ENCODE measurements at regions not wholly inside any gene's neighbourhood (a gene's known extent, or its start where the extent isn't known, plus 50 kb on each side); places are given as distances from the start of the nearest gene placed in this dataset.
A peak's percentile ranks its signal among the peaks of the same experiment; 100 is the strongest.
"Not testable (repeated sequence)": the region's sequence is repeated elsewhere in the genome, so short reads cannot be mapped to it uniquely, and the experiment has no call there.

GRCh38 chr12:34218193-34219045, 196.1 kb downstream of the ALG10 start:
- Mint-ChIP-seq H3K27me3 (ENCODE audit: low read depth) (peaks cover 22% of the 10 kb centered on the region), H3K9me3 (no peaks in the 10 kb centered on the region), H3K4me3 (peak overlapping the region; percentile 89 to 92), H3K4me1 (ENCODE audit: low read depth) (no peaks in the 10 kb centered on the region), H3K36me3 (ENCODE audit: insufficient read depth in 2 of 2) (peaks cover 0 to 2% of the 10 kb centered on the region in 2 donors), H3K27ac (peak overlapping the region; percentile 92)
- ATAC-seq (replicated peaks in 1 of 2) (peak; percentile 73 to 76), DNase-seq (peak; percentile 66 to 73)

- peak overlapping the region; percentile 89 to 92 for H3K4me3 Mint-ChIP-seq
- peaks cover 22% of the 10 kb centered on the region for H3K27me3 Mint-ChIP-seq (ENCODE audit: low read depth)
- H3K9me3 Mint-ChIP-seq, result no peaks in the 10 kb centered on the region
- H3K36me3 Mint-ChIP-seq (ENCODE audit: insufficient read depth in 2 of 2), result peaks cover 0 to 2% of the 10 kb centered on the region in 2 donors
- H3K27ac Mint-ChIP-seq, result no peak overlapping the region
- no peaks in the 10 kb centered on the region for H3K4me1 Mint-ChIP-seq (ENCODE audit: low read depth)
- peak; percentile 52 to 54 for ATAC-seq (replicated peaks in 1 of 2)
- peak in 1 of 2 donors; percentile 19 for DNase-seq
Measured at GRCh38 chr12:34219046-34219770, 196.9 kb downstream of the ALG10 start.

DNA sequence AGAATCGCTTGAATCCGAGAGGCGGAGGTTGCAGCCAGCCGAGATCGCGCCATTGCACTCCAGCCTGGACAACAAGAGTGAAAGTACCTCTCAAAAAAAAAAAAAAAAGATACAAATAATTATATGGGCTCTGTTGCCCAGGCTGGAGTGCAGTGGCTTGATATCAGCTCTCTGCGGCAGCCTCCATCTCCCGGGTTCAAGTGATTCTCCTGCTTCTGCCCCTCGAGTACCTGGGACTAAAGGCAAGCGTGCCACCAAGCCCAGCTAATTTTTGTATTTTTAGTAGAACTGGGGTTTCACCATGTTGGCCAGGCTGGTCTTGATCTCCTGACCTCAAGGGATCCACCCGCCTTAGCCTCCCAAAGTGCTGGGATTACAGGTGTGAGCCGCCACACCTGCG, 197.8 kb downstream of the ALG10 start:
- not testable (repeated sequence) for ATAC-seq (replicated peaks in 1 of 2); H3K36me3 Mint-ChIP-seq (ENCODE audit: insufficient read depth in 2 of 2); H3K4me1 Mint-ChIP-seq (ENCODE audit: low read depth); DNase-seq; H3K4me3 Mint-ChIP-seq; H3K27ac Mint-ChIP-seq; H3K9me3 Mint-ChIP-seq
- peaks cover 22% of the 10 kb centered on the region for H3K27me3 Mint-ChIP-seq (ENCODE audit: low read depth)

GRCh38 chr12:34223640-34224039, 201.3 kb downstream of the ALG10 start:
- H3K27ac Mint-ChIP-seq, result no peak overlapping the region
- DNase-seq, result no peak
- ATAC-seq (replicated peaks in 1 of 2), result no peak
- H3K4me3 Mint-ChIP-seq, result no peak overlapping the region
- no peaks in the 10 kb centered on the region for H3K4me1 Mint-ChIP-seq (ENCODE audit: low read depth)
- peaks cover 22% of the 10 kb centered on the region for H3K27me3 Mint-ChIP-seq (ENCODE audit: low read depth)
- peaks cover 0 to 5% of the 10 kb centered on the region in 2 donors for H3K36me3 Mint-ChIP-seq (ENCODE audit: insufficient read depth in 2 of 2)
- peaks cover 1 to 5% of the 10 kb centered on the region in 2 donors for H3K9me3 Mint-ChIP-seq

DNA sequence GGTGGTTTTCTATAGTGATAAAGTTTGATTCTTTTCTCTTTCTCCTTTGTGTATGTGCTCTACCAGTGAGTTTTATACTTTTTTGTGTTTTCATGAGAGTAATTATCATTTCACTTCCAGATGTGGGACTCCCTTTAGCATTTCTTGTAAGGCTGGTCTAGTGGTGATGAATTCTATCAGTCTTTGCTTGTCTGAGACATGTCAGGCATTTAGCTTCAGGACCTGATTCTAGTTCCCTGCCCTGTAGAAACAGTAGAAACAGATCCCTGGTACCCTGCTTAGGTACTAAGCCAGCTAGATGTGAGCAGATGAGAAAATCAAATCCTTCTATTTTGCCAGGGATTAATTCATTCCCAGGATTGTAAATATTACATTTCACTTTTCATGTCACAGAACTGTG, 203.7 kb downstream of the ALG10 start:
- H3K4me1 Mint-ChIP-seq (ENCODE audit: low read depth); H3K27ac Mint-ChIP-seq; H3K9me3 Mint-ChIP-seq; H3K4me3 Mint-ChIP-seq; H3K36me3 Mint-ChIP-seq (ENCODE audit: insufficient read depth in 2 of 2); DNase-seq; ATAC-seq (replicated peaks in 1 of 2): not testable (repeated sequence)
- H3K27me3 Mint-ChIP-seq (ENCODE audit: low read depth), result peaks cover 13% of the 10 kb centered on the region

- not testable (repeated sequence) for H3K9me3 Mint-ChIP-seq; H3K4me3 Mint-ChIP-seq; DNase-seq; H3K36me3 Mint-ChIP-seq (ENCODE audit: insufficient read depth in 2 of 2); H3K27ac Mint-ChIP-seq; ATAC-seq (replicated peaks in 1 of 2); H3K4me1 Mint-ChIP-seq (ENCODE audit: low read depth); H3K27me3 Mint-ChIP-seq (ENCODE audit: low read depth)
Measured at GRCh38 chr12:34228046-34228445, 205.8 kb downstream of the ALG10 start.

DNA sequence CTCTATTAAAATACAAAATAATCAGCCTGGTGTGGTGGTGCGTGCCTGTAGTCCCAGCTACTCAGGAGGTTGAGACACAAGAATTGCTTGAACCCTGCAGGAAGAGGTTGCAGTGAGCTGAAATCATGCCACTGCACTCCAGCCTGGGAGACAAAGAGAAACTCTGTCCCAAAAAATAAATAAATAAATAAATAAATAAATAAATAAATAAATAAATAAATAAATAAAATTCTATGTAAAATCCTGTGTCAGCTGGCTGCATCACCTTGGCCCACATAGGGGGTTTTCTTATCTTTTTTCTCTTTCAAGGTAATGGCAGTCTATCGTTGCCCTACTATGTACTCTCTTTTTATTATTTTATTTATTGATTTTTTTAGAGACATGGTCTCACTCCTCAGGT, 206.7 kb downstream of the ALG10 start:
- H3K4me3 Mint-ChIP-seq; ATAC-seq (replicated peaks in 1 of 2); H3K9me3 Mint-ChIP-seq; H3K4me1 Mint-ChIP-seq (ENCODE audit: low read depth); H3K27me3 Mint-ChIP-seq (ENCODE audit: low read depth); H3K36me3 Mint-ChIP-seq (ENCODE audit: insufficient read depth in 2 of 2); DNase-seq; H3K27ac Mint-ChIP-seq: not testable (repeated sequence)

- H3K27me3 Mint-ChIP-seq (ENCODE audit: low read depth), result no peaks in the 10 kb centered on the region
- H3K27ac Mint-ChIP-seq, result no peak overlapping the region
- DNase-seq, result no peak
- H3K9me3 Mint-ChIP-seq, result peaks cover 0 to 2% of the 10 kb centered on the region in 2 donors
- ATAC-seq (replicated peaks in 1 of 2), result no peak
- no peaks in the 10 kb centered on the region for H3K36me3 Mint-ChIP-seq (ENCODE audit: insufficient read depth in 2 of 2)
- H3K4me1 Mint-ChIP-seq (ENCODE audit: low read depth), result no peaks in the 10 kb centered on the region
- H3K4me3 Mint-ChIP-seq, result no peak overlapping the region
Measured at GRCh38 chr12:34233618-34234017, 211.3 kb downstream of the ALG10 start.

DNA sequence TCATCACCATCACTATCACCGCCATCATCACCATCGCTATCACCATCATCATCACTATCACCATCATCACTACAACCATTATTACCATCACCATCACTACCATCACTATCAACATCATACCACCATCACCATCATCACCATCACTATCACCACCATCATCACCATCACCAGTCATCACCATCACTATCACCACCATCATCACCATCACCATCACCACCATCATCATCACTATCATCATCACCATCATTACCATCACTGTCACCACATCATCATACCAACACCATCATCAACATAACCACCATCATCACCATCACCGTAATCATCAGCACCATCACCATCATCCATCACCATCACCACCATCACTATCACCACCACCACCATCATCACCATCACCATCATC, 213.8 kb downstream of the ALG10 start:
- H3K27me3 Mint-ChIP-seq (ENCODE audit: low read depth), result no peaks in the 10 kb centered on the region
- no peak overlapping the region for H3K4me3 Mint-ChIP-seq
- ATAC-seq (replicated peaks in 1 of 2), result no peak
- no peaks in the 10 kb centered on the region for H3K9me3 Mint-ChIP-seq
- H3K4me1 Mint-ChIP-seq (ENCODE audit: low read depth), result no peaks in the 10 kb centered on the region
- DNase-seq, result no peak
- no peaks in the 10 kb centered on the region for H3K36me3 Mint-ChIP-seq (ENCODE audit: insufficient read depth in 2 of 2)
- no peak overlapping the region for H3K27ac Mint-ChIP-seq

- Mint-ChIP-seq H3K27me3 (ENCODE audit: low read depth) (no peaks in the 10 kb centered on the region), H3K36me3 (ENCODE audit: insufficient read depth in 2 of 2) (no peaks in the 10 kb centered on the region), H3K27ac (no peak overlapping the region), H3K4me1 (ENCODE audit: low read depth) (no peaks in the 10 kb centered on the region), H3K4me3 (no peak overlapping the region), H3K9me3 (peaks cover 0 to 3% of the 10 kb centered on the region in 2 donors)
- DNase-seq (no peak), ATAC-seq (replicated peaks in 1 of 2) (no peak)
Measured at GRCh38 chr12:34244608-34245007, 222.3 kb downstream of the ALG10 start.

- Mint-ChIP-seq H3K4me1 (ENCODE audit: low read depth) (no peaks in the 10 kb centered on the region), H3K27me3 (ENCODE audit: low read depth) (no peaks in the 10 kb centered on the region), H3K27ac (no peak overlapping the region), H3K4me3 (no peak overlapping the region), H3K9me3 (peaks cover 0 to 3% of the 10 kb centered on the region in 2 donors), H3K36me3 (ENCODE audit: insufficient read depth in 2 of 2) (no peaks in the 10 kb centered on the region)
- ATAC-seq (replicated peaks in 1 of 2), result no peak
- DNase-seq, result no peak
Measured at GRCh38 chr12:34249271-34249670, 227.0 kb downstream of the ALG10 start.

GRCh38 chr12:34251879-34252278, 229.6 kb downstream of the ALG10 start:
- not testable (repeated sequence) for H3K27ac Mint-ChIP-seq; H3K4me1 Mint-ChIP-seq (ENCODE audit: low read depth); H3K27me3 Mint-ChIP-seq (ENCODE audit: low read depth); DNase-seq; H3K9me3 Mint-ChIP-seq; H3K4me3 Mint-ChIP-seq; H3K36me3 Mint-ChIP-seq (ENCODE audit: insufficient read depth in 2 of 2); ATAC-seq (replicated peaks in 1 of 2)

DNA sequence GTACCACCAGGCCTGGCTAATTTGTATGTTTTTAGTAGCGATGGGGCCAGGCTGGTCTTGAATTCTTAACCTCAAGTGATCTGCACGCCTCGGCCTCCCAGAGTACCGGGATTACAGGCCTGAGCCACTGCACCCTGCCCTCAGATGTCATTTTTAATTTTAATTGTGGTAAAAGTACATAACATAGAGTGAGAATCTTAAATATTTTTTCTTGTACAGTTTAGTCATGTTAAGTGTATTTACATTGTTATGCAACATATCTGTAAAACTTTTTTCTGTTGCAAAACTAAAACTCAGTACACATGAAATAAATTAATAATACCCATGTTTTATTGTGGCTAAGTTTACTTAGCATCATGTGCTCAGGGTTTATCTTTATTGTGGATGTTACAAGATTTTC, 231.4 kb downstream of the ALG10 start:
- H3K9me3 Mint-ChIP-seq, result peaks cover 0 to 3% of the 10 kb centered on the region in 2 donors

More for the DNA sequence above, 231.4 kb downstream of the ALG10 start:
- DNase-seq, result no peak
- Mint-ChIP-seq H3K4me1 (ENCODE audit: low read depth) (no peaks in the 10 kb centered on the region), H3K27me3 (ENCODE audit: low read depth) (no peaks in the 10 kb centered on the region), H3K4me3 (no peak overlapping the region), H3K36me3 (ENCODE audit: insufficient read depth in 2 of 2) (no peaks in the 10 kb centered on the region), H3K27ac (no peak overlapping the region)
- ATAC-seq (replicated peaks in 1 of 2), result no peak

Data from activated T-cell treated with anti-CD3 and anti-CD28 coated beads, Interleukin-2, amount 50 U/mL, for 72 hours (primary cell).